Nephron progenitor cell (in vitro differentiated cells): ENCODE measurements at regions not wholly inside any gene's neighbourhood (a gene's known extent, or its start where the extent isn't known, plus 50 kb on each side); places are given as distances from the start of the nearest gene placed in this dataset.

Experiments used
- DNase-seq: peaks from one replicate; pipeline ENCODE4 v3.0.0; 2021
- H3K27ac Mint-ChIP-seq: 2 replicates; pipeline ENCODE4 v1.8.0; 2021; ENCODE audit warnings: mild to moderate bottlenecking, moderate library complexity, mixed read lengths
- H3K27me3 Mint-ChIP-seq: 2 replicates; pipeline ENCODE4 v1.8.0; 2021; ENCODE audit warnings: mild to moderate bottlenecking, low read depth, mixed read lengths; ENCODE audit not compliant: poor library complexity
- H3K36me3 Mint-ChIP-seq: 2 replicates; pipeline ENCODE4 v1.8.0; 2021; ENCODE audit warnings: low read depth, mixed read lengths
- H3K4me1 Mint-ChIP-seq: 2 replicates; pipeline ENCODE4 v1.8.0; 2021; ENCODE audit warnings: mixed read lengths
- H3K4me3 Mint-ChIP-seq: 2 replicates; pipeline ENCODE4 v1.8.0; 2021; ENCODE audit warnings: mild to moderate bottlenecking, moderate library complexity, mixed read lengths
- H3K9me3 Mint-ChIP-seq: 2 replicates; pipeline ENCODE4 v1.8.0; 2021; ENCODE audit warnings: mild to moderate bottlenecking, moderate library complexity, mixed read lengths
- CTCF ChIP-seq: fragments of 200-600 bp; sonication (generic); IDR thresholded peaks from 2 replicates; pipeline ENCODE4 v1.5.0; 2021; ENCODE audit warnings: antibody characterized with exemption

GRCh38 chr2:156792242-156792840 lies 356.2 kb downstream of the GPD2 start:
- no peak for DNase-seq
- peaks cover 13% of the 10 kb centered on the region for H3K9me3 Mint-ChIP-seq
- H3K4me1 Mint-ChIP-seq = peaks cover 7% of the 10 kb centered on the region
- no peak overlapping the region for H3K4me3 Mint-ChIP-seq
- no peak for TF ChIP-seq CTCF
- no peak overlapping the region for H3K27ac Mint-ChIP-seq
- no peaks in the 10 kb centered on the region for H3K27me3 Mint-ChIP-seq
- no peaks in the 10 kb centered on the region for H3K36me3 Mint-ChIP-seq

- Mint-ChIP-seq H3K4me3 (no peak overlapping the region), H3K27ac (no peak overlapping the region), H3K36me3 (no peaks in the 10 kb centered on the region), H3K9me3 (no peaks in the 10 kb centered on the region), H3K27me3 (no peaks in the 10 kb centered on the region), H3K4me1 (peaks cover 29% of the 10 kb centered on the region)
- DNase-seq = no peak
- TF ChIP-seq CTCF = no peak
These were observed 361.7 kb downstream of the GPD2 start for GRCh38 chr2:156797832-156798231.

GRCh38 chr2:156800065-156800653 lies 364.0 kb downstream of the GPD2 start:
- DNase-seq = no peak
- no peaks in the 10 kb centered on the region for H3K36me3 Mint-ChIP-seq
- H3K4me3 Mint-ChIP-seq = no peak overlapping the region
- H3K4me1 Mint-ChIP-seq = peaks cover 44% of the 10 kb centered on the region
- no peak for TF ChIP-seq CTCF
- H3K9me3 Mint-ChIP-seq = no peaks in the 10 kb centered on the region
- no peak overlapping the region for H3K27ac Mint-ChIP-seq
- peaks cover 2% of the 10 kb centered on the region for H3K27me3 Mint-ChIP-seq

- no peak overlapping the region for H3K4me3 Mint-ChIP-seq
- H3K4me1 Mint-ChIP-seq = peaks cover 44% of the 10 kb centered on the region
These were observed 364.7 kb downstream of the GPD2 start for GRCh38 chr2:156800781-156801361.

GRCh38 chr2:156803243-156803642 lies 367.1 kb downstream of the GPD2 start:
- TF ChIP-seq CTCF = no peak
- Mint-ChIP-seq H3K4me1 (peaks cover 44% of the 10 kb centered on the region), H3K36me3 (no peaks in the 10 kb centered on the region), H3K9me3 (peaks cover 4% of the 10 kb centered on the region), H3K27me3 (peaks cover 2% of the 10 kb centered on the region), H3K4me3 (no peak overlapping the region), H3K27ac (peak overlapping the region; percentile 94)
- DNase-seq = peak; percentile 4

More at GRCh38 chr2:156800781-156801361, 364.7 kb downstream of the GPD2 start:
- Mint-ChIP-seq H3K27ac (no peak overlapping the region), H3K27me3 (peaks cover 2% of the 10 kb centered on the region), H3K9me3 (peaks cover 2% of the 10 kb centered on the region), H3K36me3 (no peaks in the 10 kb centered on the region)
- TF ChIP-seq CTCF = no peak
- no peak for DNase-seq

- peaks cover 4% of the 10 kb centered on the region for H3K9me3 Mint-ChIP-seq
- no peak for DNase-seq
- no peaks in the 10 kb centered on the region for H3K36me3 Mint-ChIP-seq
- TF ChIP-seq CTCF = no peak
- H3K4me1 Mint-ChIP-seq = peaks cover 44% of the 10 kb centered on the region
- H3K27me3 Mint-ChIP-seq = peaks cover 2% of the 10 kb centered on the region
- no peak overlapping the region for H3K4me3 Mint-ChIP-seq
- no peak overlapping the region for H3K27ac Mint-ChIP-seq
These were observed 367.8 kb downstream of the GPD2 start for GRCh38 chr2:156803967-156804366.
